ENCODE measurements at regions not wholly inside any gene's neighbourhood (a gene's known extent, or its start where the extent isn't known, plus 50 kb on each side); places are given as distances from the start of the nearest gene placed in this dataset.

GRCh38 chr1:67889466-67889865, 56.2 kb upstream of the GNG12 start:
- Histone ChIP-seq H3K4me3 (no peak overlapping the region), H3K27me3 (ENCODE audit: low read depth) (no peaks in the 10 kb centered on the region), H3K4me1 (peaks cover 8% of the 10 kb centered on the region), H3K36me3 (replicated peaks) (no peaks in the 10 kb centered on the region), H3K9me3 (no peaks in the 10 kb centered on the region)
- no peak for DNase-seq (ENCODE audit: low spot score in 2 of 2)
- in situ Hi-C loops (cut with MboI; ENCODE audit: low sequenced_read_pairs): no loop called here

GRCh38 chr1:67888216-67889106, 55.2 kb upstream of the GNG12 start:
- no peaks in the 10 kb centered on the region for H3K27me3 ChIP-seq (ENCODE audit: low read depth)
- DNase-seq (ENCODE audit: low spot score in 2 of 2): no peak
- in situ Hi-C loops (cut with MboI; ENCODE audit: low sequenced_read_pairs): no loop called here
- no peak overlapping the region for H3K4me3 ChIP-seq
- no peaks in the 10 kb centered on the region for H3K36me3 ChIP-seq (replicated peaks)
- H3K4me1 ChIP-seq: peaks cover 8% of the 10 kb centered on the region
- H3K9me3 ChIP-seq: no peaks in the 10 kb centered on the region

GRCh38 chr1:67887146-67887545, 53.9 kb upstream of the GNG12 start:
- Histone ChIP-seq H3K9me3 (no peaks in the 10 kb centered on the region), H3K4me1 (no peaks in the 10 kb centered on the region), H3K4me3 (no peak overlapping the region), H3K36me3 (replicated peaks) (no peaks in the 10 kb centered on the region), H3K27me3 (ENCODE audit: low read depth) (no peaks in the 10 kb centered on the region)
- in situ Hi-C loops (cut with MboI; ENCODE audit: low sequenced_read_pairs): no loop called here
- no peak for DNase-seq (ENCODE audit: low spot score in 2 of 2)

GRCh38 chr1:67886076-67886475, 52.8 kb upstream of the GNG12 start:
- DNase-seq (ENCODE audit: low spot score in 2 of 2): no peak
- in situ Hi-C loops (cut with MboI; ENCODE audit: low sequenced_read_pairs): no loop called here
- Histone ChIP-seq H3K36me3 (replicated peaks) (no peaks in the 10 kb centered on the region), H3K9me3 (no peaks in the 10 kb centered on the region), H3K27me3 (ENCODE audit: low read depth) (no peaks in the 10 kb centered on the region), H3K4me1 (no peaks in the 10 kb centered on the region), H3K4me3 (no peak overlapping the region)

- no peaks in the 10 kb centered on the region for H3K9me3 ChIP-seq
- H3K36me3 ChIP-seq (replicated peaks): no peaks in the 10 kb centered on the region
- no peak for DNase-seq (ENCODE audit: low spot score in 2 of 2)
- no peaks in the 10 kb centered on the region for H3K27me3 ChIP-seq (ENCODE audit: low read depth)
- no peak overlapping the region for H3K4me3 ChIP-seq
- no peaks in the 10 kb centered on the region for H3K4me1 ChIP-seq
- in situ Hi-C loops (cut with MboI; ENCODE audit: low sequenced_read_pairs): no loop called here
Observed at GRCh38 chr1:67883069-67883468, 49.8 kb upstream of the GNG12 start.

Data from HAP-1 (cell line).